Right forelimb (tissue), 1 donor: ENCODE measurements at regions not wholly inside any gene's neighbourhood (a gene's known extent, or its start where the extent isn't known, plus 50 kb on each side); places are given as distances from the start of the nearest gene placed in this dataset.
A peak's percentile ranks its signal among the peaks of the same experiment; 100 is the strongest.
"Not testable (repeated sequence)": the region's sequence is repeated elsewhere in the genome, so short reads cannot be mapped to it uniquely, and the experiment has no call there.

Experiments used
- DNase-seq: peaks from one replicate; pipeline ENCODE4 v3.0.0-alpha.2; 2018

GRCh38 chr6:167736486-167737204 is 90.1 kb upstream of the AFDN start:
- DNase-seq = peak; percentile 36

GRCh38 chr6:167737205-167737830 is 89.4 kb upstream of the AFDN start:
- peak; percentile 11 for DNase-seq

- DNase-seq = no peak
These were observed 88.3 kb upstream of the AFDN start for GRCh38 chr6:167738386-167738785.

GRCh38 chr6:167739721-167740475 is 86.8 kb upstream of the AFDN start:
- DNase-seq = peak; percentile 35

- peak; percentile 16 for DNase-seq
These were observed 83.9 kb upstream of the AFDN start for GRCh38 chr6:167742719-167743303.

GRCh38 chr6:167744681-167745669 is 81.7 kb upstream of the AFDN start:
- DNase-seq = no peak

GRCh38 chr6:167745670-167746389 is 80.9 kb upstream of the AFDN start:
- DNase-seq = no peak

GRCh38 chr6:167746390-167746907 is 80.3 kb upstream of the AFDN start:
- peak; percentile 30 for DNase-seq

- DNase-seq = peak; percentile 42
These were observed 79.7 kb upstream of the AFDN start for GRCh38 chr6:167746975-167747374.

GRCh38 chr6:167747645-167748044 is 79.1 kb upstream of the AFDN start:
- DNase-seq = no peak

GRCh38 chr6:167748046-167748445 is 78.7 kb upstream of the AFDN start:
- no peak for DNase-seq

- peak; percentile 30 for DNase-seq
These were observed 78.0 kb upstream of the AFDN start for GRCh38 chr6:167748458-167749379.

- DNase-seq = peak; percentile 43
These were observed 75.8 kb upstream of the AFDN start for GRCh38 chr6:167750956-167751358.

GRCh38 chr6:167751579-167752115 is 75.1 kb upstream of the AFDN start:
- DNase-seq = peak; percentile 24

- DNase-seq = not testable (repeated sequence)
These were observed 73.4 kb upstream of the AFDN start for GRCh38 chr6:167753281-167753680.

- DNase-seq = no peak
These were observed 72.0 kb upstream of the AFDN start for GRCh38 chr6:167754691-167755090.

- DNase-seq = no peak
These were observed 71.2 kb upstream of the AFDN start for GRCh38 chr6:167755461-167755860.

- no peak for DNase-seq
These were observed 70.1 kb upstream of the AFDN start for GRCh38 chr6:167756597-167756996.

GRCh38 chr6:167757249-167757648 is 69.5 kb upstream of the AFDN start:
- no peak for DNase-seq

GRCh38 chr6:167757821-167758220 is 68.9 kb upstream of the AFDN start:
- no peak for DNase-seq
